GM12891 (cell line): ENCODE measurements at regions not wholly inside any gene's neighbourhood (a gene's known extent, or its start where the extent isn't known, plus 50 kb on each side); places are given as distances from the start of the nearest gene placed in this dataset.
"Not testable (repeated sequence)": the region's sequence is repeated elsewhere in the genome, so short reads cannot be mapped to it uniquely, and the experiment has no call there.

ENCODE experiments used
- POLR2A ChIP-seq: IDR thresholded peaks from 2 replicates; pipeline ENCODE4 v1.6.1; 2011; ENCODE audit warnings: low read depth, low read length, control low read depth
- POLR2AphosphoS5 ChIP-seq: IDR thresholded peaks from 2 replicates; pipeline ENCODE4 v1.6.1; 2011; ENCODE audit warnings: low read depth, low read length, control low read depth

DNA sequence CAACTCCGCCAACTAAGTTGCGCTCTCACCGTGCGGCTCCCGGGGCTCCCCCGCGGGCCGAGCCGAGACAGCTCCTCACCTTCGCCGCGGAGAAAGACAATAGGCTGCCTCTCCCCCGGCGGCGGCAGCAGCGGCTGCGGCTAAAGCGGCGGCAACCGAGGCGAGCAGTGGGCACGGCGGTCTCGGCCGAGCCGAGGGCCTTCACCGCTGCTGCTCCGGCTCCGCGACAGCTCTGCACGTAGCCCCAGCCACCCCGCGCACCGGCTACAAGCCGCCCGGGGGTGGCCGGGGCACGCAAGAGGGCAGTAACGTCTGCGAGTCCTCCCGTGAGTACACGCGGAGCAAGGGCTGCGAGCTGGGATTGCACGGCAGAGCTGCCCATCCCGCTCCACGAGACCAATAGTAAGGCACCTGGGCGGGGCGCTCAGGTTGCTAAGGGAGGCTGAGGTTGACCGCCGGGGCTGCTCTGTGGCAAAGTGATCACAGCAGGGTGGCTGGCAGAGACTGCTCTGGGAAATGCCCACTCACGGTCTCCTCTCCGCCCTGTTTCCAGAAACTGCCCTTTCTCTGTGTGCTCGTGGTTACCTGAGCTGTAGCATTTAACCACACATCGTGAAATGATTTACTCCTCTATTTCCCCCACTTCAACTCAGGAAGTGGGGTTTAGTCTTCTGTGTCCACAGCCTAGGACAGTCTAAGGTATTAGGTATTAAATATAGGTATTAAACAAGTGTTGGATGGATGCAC lies 145.8 kb upstream of the AKAP13 start:
- not testable (repeated sequence) for TF ChIP-seq POLR2A, POLR2AphosphoS5
